ENCODE measurements at regions not wholly inside any gene's neighbourhood (a gene's known extent, or its start where the extent isn't known, plus 50 kb on each side); places are given as distances from the start of the nearest gene placed in this dataset.
"Not testable (repeated sequence)": the region's sequence is repeated elsewhere in the genome, so short reads cannot be mapped to it uniquely, and the experiment has no call there.

DNA sequence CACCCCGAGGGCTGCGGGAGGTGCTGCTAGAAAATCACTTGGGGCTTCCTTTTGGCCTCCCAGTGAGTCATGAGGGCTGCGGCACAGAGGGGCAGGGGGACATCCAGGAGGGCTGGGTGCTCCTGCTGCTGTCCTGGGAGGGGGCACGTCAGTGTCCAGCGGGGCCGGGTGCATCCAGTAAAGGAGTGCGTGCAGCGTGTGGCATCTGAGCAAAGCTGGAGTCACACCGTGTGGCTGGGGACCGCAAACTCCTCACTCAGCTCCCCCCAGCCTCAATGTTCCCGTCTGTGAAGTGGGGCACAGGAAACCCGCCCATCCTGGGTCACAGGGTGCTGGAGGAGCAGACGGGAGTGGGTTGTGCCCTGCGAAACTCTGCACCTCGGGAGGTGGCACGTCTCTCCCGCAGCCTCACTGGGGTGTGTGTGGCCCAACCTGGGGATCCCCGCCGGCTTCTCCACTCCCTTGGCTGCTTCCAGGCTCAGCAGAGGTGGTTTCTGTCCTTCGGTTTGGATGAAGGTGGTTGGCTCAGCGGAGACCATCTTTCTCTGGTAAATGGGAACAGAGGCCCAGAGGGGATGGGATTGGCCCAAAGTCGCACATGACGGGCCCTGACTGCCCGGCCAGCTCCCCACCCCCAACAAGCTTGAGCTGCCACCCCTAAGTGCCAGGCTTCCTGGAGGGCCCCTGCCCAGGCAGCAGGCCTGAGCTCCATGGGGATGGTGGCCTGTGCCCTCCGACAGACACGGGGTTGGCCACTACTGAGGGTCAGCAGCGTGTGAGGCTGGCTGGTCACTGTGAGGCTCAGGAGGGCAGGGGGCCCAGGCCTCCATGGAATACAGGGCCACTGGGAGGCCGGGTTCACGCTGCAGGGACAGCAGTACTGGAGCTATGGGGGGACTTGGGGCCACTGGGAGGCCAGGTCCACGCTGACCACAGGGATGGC, 114.9 kb downstream of the NPIPB11 start:
- TF ChIP-seq, protein P1, sequence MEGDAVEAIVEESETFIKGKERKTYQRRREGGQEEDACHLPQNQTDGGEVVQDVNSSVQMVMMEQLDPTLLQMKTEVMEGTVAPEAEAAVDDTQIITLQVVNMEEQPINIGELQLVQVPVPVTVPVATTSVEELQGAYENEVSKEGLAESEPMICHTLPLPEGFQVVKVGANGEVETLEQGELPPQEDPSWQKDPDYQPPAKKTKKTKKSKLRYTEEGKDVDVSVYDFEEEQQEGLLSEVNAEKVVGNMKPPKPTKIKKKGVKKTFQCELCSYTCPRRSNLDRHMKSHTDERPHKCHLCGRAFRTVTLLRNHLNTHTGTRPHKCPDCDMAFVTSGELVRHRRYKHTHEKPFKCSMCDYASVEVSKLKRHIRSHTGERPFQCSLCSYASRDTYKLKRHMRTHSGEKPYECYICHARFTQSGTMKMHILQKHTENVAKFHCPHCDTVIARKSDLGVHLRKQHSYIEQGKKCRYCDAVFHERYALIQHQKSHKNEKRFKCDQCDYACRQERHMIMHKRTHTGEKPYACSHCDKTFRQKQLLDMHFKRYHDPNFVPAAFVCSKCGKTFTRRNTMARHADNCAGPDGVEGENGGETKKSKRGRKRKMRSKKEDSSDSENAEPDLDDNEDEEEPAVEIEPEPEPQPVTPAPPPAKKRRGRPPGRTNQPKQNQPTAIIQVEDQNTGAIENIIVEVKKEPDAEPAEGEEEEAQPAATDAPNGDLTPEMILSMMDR (conservative IDR thresholded peaks at IDR 0.05; ENCODE audit: low read length): not testable (repeated sequence)
- TF ChIP-seq EZH2phosphoT487 (IDR thresholded peaks at IDR 0.05; ENCODE audit: borderline replicate concordance, low read depth, low read length): not testable (repeated sequence)
